ENCODE measurements at regions not wholly inside any gene's neighbourhood (a gene's known extent, or its start where the extent isn't known, plus 50 kb on each side); places are given as distances from the start of the nearest gene placed in this dataset.
"Not testable (repeated sequence)": the region's sequence is repeated elsewhere in the genome, so short reads cannot be mapped to it uniquely, and the experiment has no call there.

DNA sequence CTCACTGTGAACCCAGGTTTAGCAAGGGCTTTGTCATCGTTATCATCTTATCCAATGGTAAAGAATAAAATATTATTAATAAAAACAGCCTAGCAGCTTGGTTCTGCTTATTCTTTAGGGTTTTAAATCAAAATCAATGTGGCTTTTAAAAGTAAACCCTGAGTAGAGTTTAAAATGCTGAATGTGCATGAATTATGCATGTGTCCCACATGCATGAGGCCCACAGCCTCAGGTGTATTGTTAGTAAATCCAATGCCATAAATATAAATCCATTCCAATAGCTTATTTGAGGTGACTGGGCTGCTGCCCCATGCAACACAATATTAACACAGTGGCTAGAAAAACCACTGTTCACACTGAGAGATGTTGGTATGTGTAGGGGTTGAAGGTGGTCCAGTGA, 254.1 kb downstream of the HNMT start:
- no peak for DNase-seq (ENCODE audit: low read depth)

DNA sequence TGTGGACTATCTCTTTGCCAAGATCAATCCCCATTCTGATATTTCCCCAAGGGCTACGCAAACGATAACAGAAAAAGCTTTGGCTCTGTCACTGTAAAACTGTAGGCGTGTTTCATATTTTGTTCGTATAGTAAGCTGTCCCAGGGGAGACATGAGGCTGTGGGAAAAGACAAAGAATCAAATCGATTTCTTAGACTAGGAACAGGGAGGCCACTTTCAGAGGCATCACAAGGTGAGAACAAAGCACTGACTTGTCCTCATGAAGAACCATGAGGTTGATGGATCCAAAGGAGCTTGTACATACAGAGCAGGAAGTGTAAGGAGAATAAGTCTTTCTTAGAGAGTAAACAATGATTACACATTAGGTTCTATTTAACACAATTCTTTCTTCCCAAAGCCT, 255.7 kb downstream of the HNMT start:
- no peak for DNase-seq (ENCODE audit: low read depth)

DNA sequence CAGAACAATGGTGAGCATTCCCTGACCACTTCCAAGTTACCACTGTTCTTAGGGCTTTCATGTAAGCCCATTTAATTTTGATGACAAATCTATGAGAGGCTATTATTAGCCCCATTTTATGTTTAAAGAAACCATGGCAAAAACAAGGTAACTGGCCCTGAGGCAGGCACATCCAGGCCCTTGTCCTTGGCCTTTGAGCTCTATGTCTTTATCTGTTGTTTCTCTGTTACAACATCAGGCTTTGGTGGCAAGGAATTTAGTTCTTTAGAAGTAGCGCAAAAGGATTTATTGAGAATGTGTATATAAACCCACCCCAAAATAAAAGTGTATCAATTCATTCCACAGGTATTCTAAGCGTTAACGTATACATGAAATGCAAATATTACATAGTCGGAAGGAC, 257.1 kb downstream of the HNMT start:
- no peak for DNase-seq (ENCODE audit: low read depth)

DNA sequence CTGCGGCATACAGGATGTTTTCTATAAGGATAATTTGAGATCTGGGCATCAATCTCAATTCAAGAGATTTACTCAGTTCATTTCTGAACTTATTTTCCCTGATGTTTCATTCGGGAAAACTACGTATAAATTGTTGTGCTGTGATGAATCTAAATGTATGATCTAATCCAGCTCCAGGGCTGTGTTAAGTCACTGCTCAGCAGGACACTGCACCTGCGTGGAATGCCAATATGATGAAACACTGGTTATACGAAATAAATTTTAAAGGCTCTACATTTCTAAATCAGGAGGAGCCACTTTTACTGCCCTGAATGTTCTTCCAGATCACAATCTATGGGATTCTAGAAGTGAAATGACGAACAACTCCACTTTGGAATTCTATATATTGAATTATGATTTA, 259.0 kb downstream of the HNMT start:
- DNase-seq (ENCODE audit: low read depth) = no peak

DNA sequence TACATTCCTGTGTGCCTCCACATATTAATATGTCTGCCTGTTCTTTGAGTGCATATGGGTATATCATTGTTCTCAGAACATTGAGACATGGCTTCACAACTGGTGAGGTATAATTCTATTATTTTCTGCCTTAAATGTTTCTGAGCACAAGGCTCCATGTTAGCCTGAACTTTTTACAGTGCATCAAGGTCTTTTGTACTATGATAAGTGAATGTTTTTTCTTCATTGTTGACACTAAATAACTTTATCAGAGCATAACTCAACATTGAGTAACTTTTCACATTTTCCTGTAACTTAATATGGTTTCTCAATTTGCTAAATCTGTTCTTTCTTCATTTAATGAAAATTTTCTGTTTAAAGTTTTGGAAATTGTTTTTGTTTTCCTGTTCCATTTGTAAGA, 262.9 kb downstream of the HNMT start:
- no peak for DNase-seq (ENCODE audit: low read depth)

DNA sequence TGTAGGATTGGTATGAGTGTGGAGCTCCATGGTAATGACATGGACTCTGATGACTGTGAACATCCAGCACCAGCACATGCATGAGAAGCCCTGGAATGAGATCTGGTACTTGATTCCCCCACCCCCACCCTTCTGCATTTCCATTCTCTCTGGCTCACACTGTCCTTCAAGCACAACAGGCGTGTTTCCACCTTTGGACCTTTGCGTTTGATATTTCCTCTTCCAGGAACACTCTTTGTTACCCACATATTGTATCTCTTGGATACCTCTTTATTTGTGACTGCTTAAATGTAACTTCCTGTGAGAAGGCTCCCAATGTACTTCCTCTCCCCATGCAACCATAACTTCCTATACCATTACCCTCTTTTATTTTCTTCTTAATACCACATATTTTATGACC, 263.8 kb downstream of the HNMT start:
- no peak for DNase-seq (ENCODE audit: low read depth)

DNA sequence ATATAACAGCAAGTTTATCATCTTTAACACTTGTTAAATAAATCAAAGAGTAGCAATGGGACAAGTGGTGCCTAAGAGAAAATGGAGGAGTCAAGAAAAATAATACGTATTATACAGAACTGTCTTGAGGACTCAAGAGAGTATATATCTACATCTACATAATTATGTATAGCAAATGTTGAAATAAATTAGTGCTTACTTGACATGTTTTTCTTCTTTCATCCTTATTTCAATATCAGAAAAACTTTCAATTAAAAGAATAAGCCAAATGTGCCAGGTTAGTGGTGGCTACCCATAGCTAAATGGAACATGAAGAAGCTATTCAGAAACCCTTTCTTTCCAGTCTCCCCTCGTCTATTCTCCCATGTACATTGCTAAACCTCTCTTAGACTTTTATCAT, 267.3 kb upstream of the SPOPL start:
- no peak for DNase-seq (ENCODE audit: low read depth)

DNA sequence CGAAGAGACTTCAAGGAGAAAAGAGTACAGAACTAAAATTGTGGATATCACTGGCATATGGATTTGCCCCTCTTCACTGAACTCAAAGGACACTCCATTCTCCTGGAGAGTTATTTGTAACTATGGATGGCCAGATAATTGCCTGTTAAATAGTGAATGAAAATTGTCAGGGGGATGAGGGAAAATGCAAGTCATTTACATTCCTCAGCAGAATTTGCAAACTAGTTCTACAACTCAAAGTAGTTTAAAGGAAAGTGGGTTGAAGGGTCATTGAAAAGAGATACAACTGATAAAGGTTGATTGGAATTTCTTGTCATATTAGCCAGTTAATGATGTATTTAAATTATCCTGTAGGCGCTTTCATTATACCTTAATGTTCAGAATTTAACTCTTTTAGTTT, 266.5 kb upstream of the SPOPL start:
- DNase-seq (ENCODE audit: low read depth) = no peak

DNA sequence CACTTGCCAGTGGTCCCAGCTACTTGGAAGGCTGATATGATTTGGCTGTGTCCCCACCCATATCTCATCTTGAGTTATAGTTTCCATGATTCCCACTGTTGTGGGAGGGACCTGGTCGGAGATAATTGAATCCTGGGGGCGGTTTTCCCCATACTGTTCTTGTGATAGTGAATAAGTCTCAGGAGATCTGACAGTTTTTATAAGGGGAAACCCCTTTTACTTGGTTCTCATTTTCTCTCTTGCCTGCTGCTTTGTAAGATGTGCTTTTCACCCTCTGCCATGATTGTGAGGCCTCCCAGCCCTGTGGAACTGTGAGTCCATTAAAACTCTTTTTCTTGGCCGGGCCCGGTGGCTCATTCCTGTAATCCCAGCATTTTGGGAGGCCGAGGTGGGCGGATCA, 265.4 kb upstream of the SPOPL start:
- DNase-seq (ENCODE audit: low read depth) = no peak

DNA sequence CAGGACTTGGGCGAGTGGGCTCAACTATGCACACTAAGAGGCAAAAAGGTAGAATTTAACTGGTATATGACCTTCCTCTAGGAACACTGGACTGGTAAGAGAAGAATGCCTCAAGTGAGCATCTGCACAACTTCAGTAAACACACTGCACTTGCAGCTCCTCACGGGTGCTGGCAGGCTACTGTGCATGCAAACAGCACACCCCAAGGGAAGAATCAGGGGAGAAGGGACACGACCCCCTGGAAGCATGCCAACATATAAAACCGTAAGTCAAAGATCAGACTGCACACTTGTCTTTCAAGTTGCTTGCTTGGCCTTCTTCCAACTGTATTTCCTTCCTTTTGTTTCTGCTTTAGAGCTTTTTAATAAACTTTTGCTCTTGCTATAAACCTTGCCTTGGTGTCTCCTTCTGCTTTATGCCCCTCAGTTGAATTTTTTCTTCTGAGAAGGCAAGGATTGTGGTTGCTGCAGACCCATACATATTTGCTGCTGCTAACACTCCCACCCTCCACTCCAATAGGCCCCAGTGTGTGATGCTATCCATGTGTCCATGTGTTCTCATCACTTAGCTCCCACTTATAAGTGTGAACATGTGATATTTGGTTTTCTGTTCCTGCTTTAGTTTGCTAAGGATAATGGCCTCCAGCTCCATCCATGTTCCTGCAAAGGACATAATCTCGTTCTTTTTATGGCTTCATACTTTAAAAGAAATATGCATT, 263.7 kb upstream of the SPOPL start:
- DNase-seq (ENCODE audit: low read depth) = no peak

DNA sequence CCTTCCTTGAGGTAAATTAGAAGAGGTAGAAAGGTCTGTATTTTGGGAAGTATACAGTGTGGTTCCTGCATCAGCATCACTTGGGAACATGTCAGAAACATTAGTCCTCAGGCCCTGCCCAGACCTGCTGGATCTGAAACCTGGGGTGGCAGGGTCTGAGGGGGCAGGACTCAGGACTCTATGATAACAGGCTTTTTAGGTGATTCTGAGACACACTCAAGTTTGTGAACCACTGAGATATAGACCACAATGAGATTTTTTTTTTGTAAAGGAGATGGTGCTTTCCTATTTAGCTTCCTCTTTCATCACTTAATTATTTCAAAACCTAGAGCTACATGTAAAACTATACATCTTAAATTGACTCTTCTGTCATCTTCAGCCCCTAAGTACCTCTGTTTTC, 262.7 kb upstream of the SPOPL start:
- no peak for DNase-seq (ENCODE audit: low read depth)

DNA sequence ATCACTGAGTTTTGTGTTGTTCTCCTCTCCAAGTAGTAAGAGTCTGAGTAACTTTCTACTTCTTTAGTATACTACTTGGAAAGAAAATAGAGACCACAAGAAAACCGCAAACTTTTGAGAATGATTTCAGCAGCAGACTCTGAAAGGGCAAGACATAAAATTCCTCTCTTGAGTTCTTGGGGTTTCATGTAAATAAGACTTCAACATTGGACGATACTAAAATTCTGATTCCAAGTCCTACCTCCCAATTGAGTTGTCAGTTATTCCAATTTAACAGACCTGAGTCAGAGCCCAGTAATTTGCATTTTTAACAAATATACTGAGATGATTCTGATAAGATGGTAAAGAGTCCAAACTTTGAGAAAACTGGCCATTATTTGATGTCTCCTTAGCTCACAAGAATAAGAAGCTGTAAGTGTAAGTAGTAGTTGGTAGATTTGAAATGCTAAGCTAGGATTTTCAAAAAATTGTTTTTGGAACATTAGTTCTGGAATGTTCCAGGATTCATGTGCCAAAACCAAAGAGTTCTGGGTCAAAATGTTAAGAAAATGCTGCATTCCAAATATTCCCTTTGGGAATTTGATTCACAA, 261.6 kb upstream of the SPOPL start:
- no peak for DNase-seq (ENCODE audit: low read depth)

DNA sequence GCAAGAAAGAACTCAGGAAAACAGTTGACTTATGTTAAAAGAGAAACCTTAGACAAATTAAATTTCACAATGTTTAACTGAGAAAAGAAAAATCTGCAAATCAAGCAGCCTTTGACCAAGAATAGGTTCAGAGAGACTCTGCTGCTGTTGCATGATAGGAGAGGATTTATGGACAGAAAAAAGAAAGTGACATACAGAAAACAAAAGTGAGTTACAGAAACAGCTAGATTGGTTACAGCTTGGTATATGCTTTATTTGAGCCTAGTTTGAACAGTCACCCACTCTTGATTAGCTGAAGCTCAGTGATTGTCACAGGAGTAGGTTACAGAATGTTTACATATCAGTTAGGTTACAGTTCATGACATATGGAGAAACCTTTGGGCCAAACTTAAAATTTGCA, 258.2 kb upstream of the SPOPL start:
- DNase-seq (ENCODE audit: low read depth) = no peak

DNA sequence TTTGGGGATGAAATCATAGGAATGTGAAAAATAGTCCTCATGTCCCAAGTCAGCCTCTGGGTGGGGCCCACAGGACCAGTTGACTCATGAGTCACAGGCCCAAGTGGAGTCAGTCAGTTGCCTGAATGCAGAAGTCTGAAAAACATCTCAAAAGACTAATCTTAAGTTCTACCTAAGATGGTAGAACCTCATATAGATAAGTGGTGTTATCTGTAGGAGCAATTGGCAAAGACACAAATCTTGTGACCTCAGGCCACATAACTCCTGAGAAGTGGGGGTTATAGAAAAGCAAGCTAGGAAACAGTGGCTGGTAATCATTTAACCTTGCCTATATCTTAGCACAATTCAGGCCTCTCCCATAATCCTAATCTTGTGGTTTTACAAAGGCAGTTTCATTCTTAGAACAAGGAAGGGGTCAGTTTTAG, 257.1 kb upstream of the SPOPL start:
- DNase-seq (ENCODE audit: low read depth) = peak; percentile 0

DNA sequence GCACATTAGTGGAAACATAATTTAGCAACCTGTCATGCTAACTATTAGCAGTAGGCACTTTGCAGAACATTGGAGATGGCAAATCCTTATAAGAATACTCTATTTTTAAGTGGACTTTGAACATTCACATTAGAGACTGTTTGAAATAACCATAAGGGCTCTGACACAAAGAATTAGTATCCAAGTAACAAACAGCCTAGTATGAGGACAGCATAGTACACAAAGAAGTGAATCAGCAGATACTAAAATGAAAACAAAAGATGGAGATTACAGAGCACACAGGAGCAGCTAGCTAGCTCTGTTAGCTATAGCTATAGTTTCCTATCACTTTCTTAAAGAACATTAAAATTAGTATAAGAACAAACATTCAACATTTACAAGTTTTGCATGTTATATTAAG, 256.3 kb upstream of the SPOPL start:
- no peak for DNase-seq (ENCODE audit: low read depth)

DNA sequence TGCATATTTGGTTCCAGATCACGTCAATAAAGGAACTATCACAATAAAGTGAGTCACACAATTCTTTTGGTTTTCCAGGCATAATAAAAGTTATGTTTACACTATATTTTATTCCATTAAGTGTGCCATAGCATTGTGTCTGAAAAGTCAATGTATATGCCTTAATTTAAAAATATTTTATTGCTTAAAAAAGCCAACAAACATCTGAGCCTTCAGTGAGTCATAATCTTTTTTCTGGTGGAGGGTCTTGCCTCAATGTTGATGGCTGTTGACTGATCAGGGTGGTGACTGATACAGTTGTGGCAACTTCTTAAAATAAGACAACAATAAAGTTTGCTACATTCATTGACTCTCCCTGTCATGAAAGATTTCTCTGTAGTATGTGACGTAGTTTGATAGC, 254.3 kb upstream of the SPOPL start:
- no peak for DNase-seq (ENCODE audit: low read depth)

DNA sequence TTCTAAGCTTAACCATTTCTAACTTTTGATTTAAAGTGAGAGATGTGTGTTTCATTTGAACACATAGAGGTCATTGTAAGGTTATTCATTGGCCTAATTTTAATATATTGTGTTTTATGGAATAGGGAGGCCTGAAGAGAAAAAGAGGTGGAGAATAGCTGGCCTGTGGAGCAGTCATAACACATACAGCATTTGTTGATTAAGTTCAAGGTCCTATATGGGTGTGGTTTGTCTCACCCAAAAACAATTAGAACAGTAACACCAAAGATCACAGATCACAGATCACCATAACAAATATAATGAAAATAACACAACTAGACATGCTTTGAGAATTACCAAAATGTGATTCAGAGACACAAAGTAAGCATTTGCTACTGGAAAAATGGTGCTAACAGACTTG, 252.4 kb upstream of the SPOPL start:
- no peak for DNase-seq (ENCODE audit: low read depth)

DNA sequence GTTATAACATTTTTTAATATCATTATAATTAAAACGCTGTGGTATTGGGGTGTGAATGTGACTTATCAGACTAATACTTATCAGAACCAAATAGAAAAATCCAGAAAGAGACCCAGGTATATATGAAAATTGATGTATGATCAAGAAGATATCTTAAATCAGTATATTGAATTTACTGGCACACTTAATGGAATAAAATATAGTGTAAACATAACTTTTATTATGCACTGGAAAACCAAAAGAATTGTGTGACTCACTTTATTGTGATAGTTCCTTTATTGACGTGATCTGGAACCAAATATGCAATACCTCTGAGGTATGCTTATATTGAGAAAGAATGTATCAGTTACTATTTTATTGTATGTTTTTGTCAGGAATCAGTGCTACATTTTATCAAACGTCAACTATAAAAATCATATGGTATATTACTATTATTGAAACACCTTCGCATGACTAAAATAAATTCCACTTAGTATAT, 250.7 kb upstream of the SPOPL start:
- not testable (repeated sequence) for DNase-seq (ENCODE audit: low read depth)

DNA sequence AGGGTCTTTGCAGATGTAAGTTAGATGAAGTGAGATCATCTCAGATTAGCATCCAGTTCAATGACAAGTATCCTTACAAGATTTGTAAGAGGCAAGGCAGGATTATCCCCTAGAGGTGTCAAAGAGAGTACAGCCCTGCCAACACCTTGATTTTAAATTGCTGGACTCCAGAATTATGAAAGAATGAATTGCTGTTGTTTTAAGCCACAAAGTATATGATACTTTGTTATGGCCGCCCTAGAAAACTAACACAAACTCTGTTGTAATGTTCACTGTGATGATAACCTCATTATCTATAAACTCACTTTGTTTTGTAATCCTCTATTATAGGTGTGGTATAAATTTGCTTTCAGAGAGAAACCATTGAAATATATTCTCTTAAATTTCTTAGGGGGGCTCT, 249.0 kb upstream of the SPOPL start:
- no peak for DNase-seq (ENCODE audit: low read depth)

DNA sequence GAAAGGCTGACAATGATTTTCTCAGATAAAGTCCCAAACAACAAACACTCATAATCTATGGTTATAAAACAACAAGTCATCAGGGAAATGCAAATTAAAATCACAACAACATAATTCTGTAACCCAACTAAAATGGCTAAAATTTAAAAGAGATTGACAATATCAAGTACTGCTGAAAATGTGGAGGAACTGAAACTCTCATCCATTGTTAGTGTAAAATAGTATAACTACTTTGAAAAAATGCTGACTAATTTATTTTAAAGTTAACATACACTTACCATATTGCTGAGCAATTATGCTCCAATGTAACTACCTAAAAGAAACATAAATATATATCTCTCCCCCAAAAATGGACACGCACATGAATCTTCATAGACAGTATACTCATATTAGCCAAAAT, 245.9 kb upstream of the SPOPL start:
- no peak for DNase-seq (ENCODE audit: low read depth)

DNA sequence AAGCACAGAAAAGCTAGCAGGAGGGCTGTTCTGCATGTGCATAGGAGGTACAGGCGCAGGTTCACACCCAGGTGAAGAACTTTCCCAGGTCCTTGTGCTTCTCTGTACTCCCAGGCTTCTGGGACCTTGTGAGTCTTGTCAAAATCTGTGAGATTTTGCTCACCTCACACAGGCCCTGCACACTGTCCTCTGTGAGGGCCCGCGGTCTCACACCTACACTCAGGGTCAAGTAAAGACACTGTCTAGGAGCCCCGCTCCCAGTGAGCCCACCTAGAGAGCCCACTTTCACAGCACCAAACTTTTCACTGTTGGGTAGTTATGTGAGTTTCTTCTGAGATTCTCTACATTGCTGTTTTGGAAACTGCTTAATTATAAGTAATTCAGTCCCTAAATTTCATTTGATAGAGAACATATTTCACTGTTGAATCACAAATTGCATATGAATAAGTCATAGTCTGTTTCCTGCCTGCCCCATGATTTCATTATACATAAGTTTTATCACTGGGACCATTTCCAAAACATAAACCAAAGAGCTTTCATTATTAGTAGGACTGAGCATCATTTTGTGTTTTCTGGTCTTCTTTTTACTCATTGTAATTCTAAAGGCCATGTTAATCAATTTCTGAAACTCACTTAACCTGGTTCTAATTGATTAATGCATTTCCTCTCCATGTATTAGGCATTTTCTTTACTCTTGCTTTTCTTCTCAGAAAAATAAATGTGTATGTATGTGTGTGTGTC, 234.2 kb upstream of the SPOPL start:
- DNase-seq (ENCODE audit: low read depth) = no peak

DNA sequence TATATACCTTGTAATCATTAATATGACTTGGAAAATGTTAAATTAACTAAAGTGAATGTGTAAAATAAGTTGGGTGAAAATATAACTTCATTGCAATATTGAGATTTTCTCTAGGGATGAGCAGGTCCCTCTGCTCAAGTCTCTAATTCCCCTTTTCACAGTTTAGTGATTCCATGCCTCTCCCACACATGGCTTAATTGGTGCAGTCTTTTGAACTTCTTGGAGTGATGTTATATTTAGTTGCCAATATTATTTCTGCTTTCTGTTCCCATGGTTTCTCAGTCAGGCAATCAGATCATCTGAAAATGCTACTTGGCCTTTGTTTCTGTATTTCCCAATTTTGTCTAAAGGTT, 233.7 kb upstream of the SPOPL start:
- DNase-seq (ENCODE audit: low read depth) = no peak

DNA sequence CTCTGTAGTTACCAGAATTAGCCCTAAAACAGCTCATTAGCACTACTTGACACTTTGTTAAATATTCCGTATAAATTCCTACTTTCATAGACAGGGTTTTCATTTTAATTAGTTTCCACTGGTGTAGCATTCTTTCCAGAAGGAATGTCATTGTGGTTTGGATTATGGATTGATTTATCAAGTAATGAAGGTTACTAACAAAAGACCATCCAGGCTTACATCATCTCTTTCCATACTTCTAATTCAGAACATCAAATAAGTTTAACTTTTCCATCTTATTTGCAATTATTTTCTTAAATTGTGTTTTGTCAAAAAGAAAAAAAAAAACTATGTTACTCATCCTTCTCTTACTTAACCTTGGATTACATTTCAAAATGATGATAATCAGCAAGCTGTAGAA, 231.8 kb upstream of the SPOPL start:
- DNase-seq (ENCODE audit: low read depth) = no peak

DNA sequence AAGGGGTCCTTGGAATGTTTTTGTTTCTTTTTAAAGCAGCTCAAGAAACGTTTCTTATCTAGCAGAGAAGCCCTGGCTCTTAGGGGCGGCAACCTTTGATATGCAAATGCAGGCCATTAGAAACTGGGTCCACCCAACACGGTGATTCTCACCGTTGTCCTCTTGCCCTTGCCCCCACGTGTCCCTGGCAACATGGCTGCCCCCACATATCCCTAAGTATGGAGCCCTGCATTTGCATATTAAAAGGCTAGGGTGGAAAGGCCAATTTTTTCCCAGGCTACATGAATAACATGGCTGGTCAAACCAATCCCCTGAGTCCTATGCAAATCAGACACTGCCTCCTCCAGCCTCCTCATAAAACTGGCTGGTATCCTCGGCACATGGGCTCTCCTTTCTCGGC, 230.1 kb upstream of the SPOPL start:
- DNase-seq (ENCODE audit: low read depth) = no peak
